IMR-90 (cell line): ENCODE measurements at regions not wholly inside any gene's neighbourhood (a gene's known extent, or its start where the extent isn't known, plus 50 kb on each side); places are given as distances from the start of the nearest gene placed in this dataset.

Source experiments
- ATAC-seq: fragments of 200-7000 bp; cut with Tn5 transposase; 2 replicates; pipeline ENCODE4 v1.9.1; 2020; ENCODE audit warnings: low read depth, mild to moderate bottlenecking, moderate library complexity
- BruUV-seq: library from RNA; stranded (reverse); fragments of 400-500 nt; replicated peaks from 2 replicates; lab custom pipeline; 2021; lab: Mats Ljungman, UMichigan
- CTCF ChIA-PET: fragments of 300-600 bp; formaldehyde crosslinking; extraction: SDS; loops from one replicate; lab custom pipeline; 2021; ENCODE audit warnings: antibody characterized with exemption; lab: Yijun Ruan, JAX
- POLR2A ChIA-PET: fragments of 300-600 bp; sonication (Branson Sonifier 250); formaldehyde crosslinking; loops from one replicate; lab custom pipeline; 2022; ENCODE audit warnings: antibody characterized with exemption; ENCODE audit not compliant: unreplicated experiment; lab: Charles Lee
- DNase-seq: peaks from one replicate; pipeline ENCODE4 v3.0.0; 2013
- H2AFZ ChIP-seq: replicated peaks from 2 replicates; pipeline ENCODE3; 2013; ENCODE audit warnings: low read length, mild to moderate bottlenecking; ENCODE audit not compliant: poor library complexity
- H2AK5ac ChIP-seq: 2 replicates; pipeline ENCODE4 v1.6.1; 2013; ENCODE audit warnings: low read depth, low read length, inconsistent platforms
- H2AK9ac ChIP-seq: replicated peaks from 2 replicates; pipeline ENCODE3; 2013; ENCODE audit warnings: mild to moderate bottlenecking, low read depth, low read length, moderate library complexity; ENCODE audit not compliant: poor library complexity
- H2BK120ac ChIP-seq: 2 replicates; pipeline ENCODE4 v1.6.1; 2013; ENCODE audit warnings: low read depth, low read length, inconsistent platforms
- H2BK15ac ChIP-seq: 3 replicates; pipeline ENCODE4 v1.6.1; 2013; ENCODE audit warnings: low read depth, low read length, inconsistent platforms
- H2BK20ac ChIP-seq: 2 replicates; pipeline ENCODE4 v1.6.1; 2013; ENCODE audit warnings: low read depth, mild to moderate bottlenecking, inconsistent platforms, low read length, moderate library complexity
- H2BK5ac ChIP-seq: 2 replicates; pipeline ENCODE4 v1.6.1; 2013; ENCODE audit warnings: mild to moderate bottlenecking, low read depth, low read length, inconsistent platforms; ENCODE audit not compliant: poor library complexity, severe bottlenecking
- H3K14ac ChIP-seq: replicated peaks from 2 replicates; pipeline ENCODE4 v1.6.1; 2013; ENCODE audit warnings: low read depth, low read length, inconsistent platforms
- H3K18ac ChIP-seq: 2 replicates; pipeline ENCODE4 v1.6.1; 2013; ENCODE audit warnings: low read depth, low read length, control low read depth
- H3K23ac ChIP-seq: 2 replicates; pipeline ENCODE4 v1.6.1; 2013; ENCODE audit warnings: low read depth, low read length, inconsistent platforms
- H3K27ac ChIP-seq: 2 replicates; pipeline ENCODE4 v1.5.1; 2013; ENCODE audit warnings: mild to moderate bottlenecking, control low read depth, low read length; ENCODE audit not compliant: insufficient read depth
- H3K27me3 ChIP-seq: 2 replicates; pipeline ENCODE4 v1.6.1; 2013; ENCODE audit warnings: low read length; ENCODE audit not compliant: control insufficient read depth, insufficient read depth
- H3K36me3 ChIP-seq: 2 replicates; pipeline ENCODE4 v1.6.1; 2013; ENCODE audit warnings: low read length, mixed read lengths; ENCODE audit not compliant: control insufficient read depth, insufficient read depth
- H3K4ac ChIP-seq: 2 replicates; pipeline ENCODE4 v1.6.1; 2013; ENCODE audit warnings: low read depth, low read length, inconsistent platforms
- H3K4me1 ChIP-seq: 2 replicates; pipeline ENCODE4 v1.6.1; 2013; ENCODE audit warnings: low read length, mixed read lengths; ENCODE audit not compliant: control insufficient read depth, insufficient read depth
- H3K4me2 ChIP-seq: 2 replicates; pipeline ENCODE4 v1.6.1; 2013; ENCODE audit warnings: low read depth, mild to moderate bottlenecking, control low read depth, low read length, moderate library complexity
- H3K4me3 ChIP-seq: 2 replicates; pipeline ENCODE4 v1.5.1; 2013; ENCODE audit warnings: low read depth, mild to moderate bottlenecking, control low read depth, low read length, moderate library complexity; ENCODE audit not compliant: insufficient read depth
- H3K56ac ChIP-seq: 2 replicates; pipeline ENCODE4 v1.6.1; 2013; ENCODE audit warnings: low read length, inconsistent platforms; ENCODE audit not compliant: insufficient read depth; ENCODE audit errors: extremely low read depth
- H3K79me1 ChIP-seq, 2 experiments: 2 replicates each; pipeline ENCODE4 v1.6.1; 2013; ENCODE audit warnings: low read length in 2 of 2, inconsistent platforms in 1 of 2, low read depth in 1 of 2
- H3K9ac ChIP-seq: 2 replicates; pipeline ENCODE4 v1.6.1; 2013; ENCODE audit warnings: low read depth, low read length, control low read depth
- H3K9me1 ChIP-seq: 2 replicates; pipeline ENCODE4 v1.6.1; 2013; ENCODE audit warnings: low read length, inconsistent platforms; ENCODE audit not compliant: insufficient read depth
- H3K9me3 ChIP-seq: 2 replicates; pipeline ENCODE4 v1.6.1; 2013; ENCODE audit warnings: low read length; ENCODE audit not compliant: control insufficient read depth, insufficient read depth
- H4K20me1 ChIP-seq: 2 replicates; pipeline ENCODE4 v1.6.1; 2013; ENCODE audit warnings: low read length, inconsistent platforms; ENCODE audit not compliant: insufficient read depth
- H4K5ac ChIP-seq: 2 replicates; pipeline ENCODE4 v1.6.1; 2013; ENCODE audit warnings: mild to moderate bottlenecking, low read depth, low read length, control low read depth
- H4K8ac ChIP-seq, 2 experiments: 2 replicates each; pipeline ENCODE4 v1.6.1; 2013; ENCODE audit warnings: low read depth in 2 of 2, low read length in 2 of 2, control low read depth in 1 of 2, inconsistent platforms in 1 of 2
- H4K91ac ChIP-seq: 2 replicates; pipeline ENCODE4 v1.6.1; 2013; ENCODE audit warnings: low read depth, low read length, inconsistent platforms; ENCODE audit not compliant: insufficient read depth
- BHLHE40 ChIP-seq: fragments of 150-350 bp; IDR thresholded peaks from 2 replicates; pipeline ENCODE4 v1.6.1; 2016; ENCODE audit warnings: mild to moderate bottlenecking, low read depth, low read length
- RAD21 ChIP-seq: IDR thresholded peaks from 2 replicates; pipeline ENCODE4 v1.6.1; 2012; ENCODE audit warnings: low read length, improper control_type of control experiment
- RCOR1 ChIP-seq: IDR thresholded peaks from 2 replicates; pipeline ENCODE4 v1.6.1; 2012; ENCODE audit warnings: mild to moderate bottlenecking, low read length, improper control_type of control experiment; ENCODE audit not compliant: insufficient replicate concordance
- RFX5 ChIP-seq: IDR thresholded peaks from 2 replicates; pipeline ENCODE4 v1.8.0; 2012; ENCODE audit warnings: low read depth, mild to moderate bottlenecking, low read length, moderate library complexity
- WGBS, 2 experiments: methylation state at CpG; one replicate each; pipeline versions ENCODE4 v1.1.5 to v1.1.7; 2013; ENCODE audit warnings: missing lambda C conversion rate in 2 of 2; ENCODE audit not compliant: insufficient read length in 1 of 2; ENCODE audit errors: extremely low coverage in 2 of 2; 5-methylcytosine and 5-hydroxymethylcytosine counted together
- dilution Hi-C: fragments of 300-500 bp; cut with HindIII; formaldehyde crosslinking; loops from one replicate; pipeline ENCODE4 v1.14.3; 2018; ENCODE audit warnings: low sequenced_read_pairs; ENCODE audit not compliant: unreplicated experiment
- in situ Hi-C: fragments of 300-500 bp; cut with MboI; formaldehyde crosslinking; loops from 3 replicates; pipeline ENCODE4 v1.14.3; 2019; ENCODE audit warnings: low sequenced_read_pairs, inconsistent platforms, mixed read lengths
- intact Hi-C: fragments of 100-400 bp; cut with micrococcal nuclease; formaldehyde crosslinking; loops from 2 replicates; pipeline ENCODE4 v1.10.0; 2022
- TF ChIP-seq, protein P1 (sequence below): conservative IDR thresholded peaks from 2 replicates; pipeline ENCODE4 v1.5.1; 2012; ENCODE audit warnings: mild to moderate bottlenecking, low read depth, low read length, improper control_type of control experiment

DNA sequence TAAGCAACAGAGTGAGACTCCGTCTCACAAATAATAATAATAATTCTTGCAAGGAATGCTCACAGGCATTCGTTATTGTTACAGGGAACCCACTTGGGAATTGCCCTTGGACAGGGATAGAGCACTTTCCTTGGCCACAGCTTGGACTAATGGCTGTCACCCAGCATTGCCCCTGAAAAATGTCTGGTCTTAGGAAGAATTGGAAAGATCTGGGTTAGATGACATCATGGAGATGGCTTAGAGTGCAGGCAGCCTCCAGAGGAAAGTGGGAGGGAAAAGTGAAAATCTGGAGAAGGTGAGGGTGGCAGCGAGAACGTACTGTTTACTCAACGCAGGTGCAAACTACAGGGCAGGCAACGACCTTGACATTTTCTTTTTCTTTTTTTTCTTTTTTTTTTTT lies 59.3 kb upstream of the MRTFB start:
- H2BK15ac ChIP-seq: no peak overlapping the region
- H3K9me3 ChIP-seq: no peaks in the 10 kb centered on the region
- no peak overlapping the region for H3K27ac ChIP-seq
- no peak overlapping the region for H3K9ac ChIP-seq
- H3K23ac ChIP-seq: no peak overlapping the region
- no peak for TF ChIP-seq RCOR1
- TF ChIP-seq BHLHE40: no peak
- no peak for TF ChIP-seq RFX5
- TF ChIP-seq, protein P1, sequence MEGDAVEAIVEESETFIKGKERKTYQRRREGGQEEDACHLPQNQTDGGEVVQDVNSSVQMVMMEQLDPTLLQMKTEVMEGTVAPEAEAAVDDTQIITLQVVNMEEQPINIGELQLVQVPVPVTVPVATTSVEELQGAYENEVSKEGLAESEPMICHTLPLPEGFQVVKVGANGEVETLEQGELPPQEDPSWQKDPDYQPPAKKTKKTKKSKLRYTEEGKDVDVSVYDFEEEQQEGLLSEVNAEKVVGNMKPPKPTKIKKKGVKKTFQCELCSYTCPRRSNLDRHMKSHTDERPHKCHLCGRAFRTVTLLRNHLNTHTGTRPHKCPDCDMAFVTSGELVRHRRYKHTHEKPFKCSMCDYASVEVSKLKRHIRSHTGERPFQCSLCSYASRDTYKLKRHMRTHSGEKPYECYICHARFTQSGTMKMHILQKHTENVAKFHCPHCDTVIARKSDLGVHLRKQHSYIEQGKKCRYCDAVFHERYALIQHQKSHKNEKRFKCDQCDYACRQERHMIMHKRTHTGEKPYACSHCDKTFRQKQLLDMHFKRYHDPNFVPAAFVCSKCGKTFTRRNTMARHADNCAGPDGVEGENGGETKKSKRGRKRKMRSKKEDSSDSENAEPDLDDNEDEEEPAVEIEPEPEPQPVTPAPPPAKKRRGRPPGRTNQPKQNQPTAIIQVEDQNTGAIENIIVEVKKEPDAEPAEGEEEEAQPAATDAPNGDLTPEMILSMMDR: no peak
- TF ChIP-seq RAD21: no peak
- H4K8ac ChIP-seq: no peak overlapping the region
- no peak overlapping the region for H3K56ac ChIP-seq
- H4K5ac ChIP-seq: no peak overlapping the region
- no peak overlapping the region for H2BK120ac ChIP-seq
- H4K20me1 ChIP-seq: peaks cover 2% of the 10 kb centered on the region; the same call in 1 of the 2 replicates
- no peaks in the 10 kb centered on the region for H3K79me1 ChIP-seq
- H3K36me3 ChIP-seq: no peaks in the 10 kb centered on the region
- no peak overlapping the region for H2AK5ac ChIP-seq
- no peak overlapping the region for H3K4me2 ChIP-seq
- no peak overlapping the region for H2AFZ ChIP-seq
- no peak overlapping the region for H2AK9ac ChIP-seq
- H2BK20ac ChIP-seq: no peak overlapping the region
- dilution Hi-C loops: no loop called here
- no peak overlapping the region for H4K91ac ChIP-seq
- H3K4ac ChIP-seq: no peak overlapping the region
- H3K4me3 ChIP-seq: no peak overlapping the region
- H3K18ac ChIP-seq: no peak overlapping the region
- POLR2A ChIA-PET: no interaction called here
- 70% methylated on average over 2 of the region's 6 CpGs; no CpG with 5 or more reads in 1 of the 2 experiments for WGBS, 2 experiments
- CTCF ChIA-PET: interaction anchor here (0.6 kb wide), 1 partner anchor 75 kb away, joined by 5 read pairs; no protein-coding TSS in a partner anchor
- H3K4me1 ChIP-seq: peaks cover 11% of the 10 kb centered on the region
- ATAC-seq: no peak
- in situ Hi-C loops: no loop called here
- H3K14ac ChIP-seq: no peak overlapping the region
- H3K27me3 ChIP-seq: peaks cover 8% of the 10 kb centered on the region
- no TSS peak for BruUV-seq
- intact Hi-C loops: loop anchor here (1.0 kb wide), 1 partner anchor 92 kb away; the partner anchor contains the start of gene ERCC4
- H2BK5ac ChIP-seq: no peak overlapping the region
- no peaks in the 10 kb centered on the region for H3K9me1 ChIP-seq
- DNase-seq: no peak
